ENCODE measurements at regions not wholly inside any gene's neighbourhood (a gene's known extent, or its start where the extent isn't known, plus 50 kb on each side); places are given as distances from the start of the nearest gene placed in this dataset.
"Not testable (repeated sequence)": the region's sequence is repeated elsewhere in the genome, so short reads cannot be mapped to it uniquely, and the experiment has no call there.

- no peak for DNase-seq (ENCODE audit: low spot score)
These were observed 120.5 kb downstream of the PHETA1 start for GRCh38 chr12:111248236-111249017.

- no peak for DNase-seq (ENCODE audit: low spot score)
These were observed 121.7 kb downstream of the PHETA1 start for GRCh38 chr12:111247083-111247783.

- no peak for DNase-seq (ENCODE audit: low spot score)
These were observed 122.4 kb downstream of the PHETA1 start for GRCh38 chr12:111246477-111247011.

- no peak for DNase-seq (ENCODE audit: low spot score)
These were observed 123.0 kb downstream of the PHETA1 start for GRCh38 chr12:111245701-111246476.

- no peak for DNase-seq (ENCODE audit: low spot score)
These were observed 124.2 kb downstream of the PHETA1 start for GRCh38 chr12:111244673-111245072.

GRCh38 chr12:111242817-111243216 lies 126.1 kb downstream of the PHETA1 start:
- not testable (repeated sequence) for DNase-seq (ENCODE audit: low spot score)

- no peak for DNase-seq (ENCODE audit: low spot score)
These were observed 126.7 kb downstream of the PHETA1 start for GRCh38 chr12:111242184-111242583.

- DNase-seq (ENCODE audit: low spot score) = no peak
These were observed 128.5 kb downstream of the PHETA1 start for GRCh38 chr12:111240374-111240773.

- DNase-seq (ENCODE audit: low spot score) = no peak
These were observed 129.7 kb downstream of the PHETA1 start for GRCh38 chr12:111239235-111239634.

- DNase-seq (ENCODE audit: low spot score) = no peak
These were observed 130.7 kb downstream of the PHETA1 start for GRCh38 chr12:111238075-111238734.

GRCh38 chr12:111234491-111234890 lies 134.4 kb downstream of the PHETA1 start:
- DNase-seq (ENCODE audit: low spot score) = not testable (repeated sequence)

- no peak for DNase-seq (ENCODE audit: low spot score)
These were observed 135.1 kb downstream of the PHETA1 start for GRCh38 chr12:111233786-111234185.

GRCh38 chr12:111230649-111231048 lies 138.2 kb downstream of the PHETA1 start:
- no peak for DNase-seq (ENCODE audit: low spot score)

- no peak for DNase-seq (ENCODE audit: low spot score)
These were observed 139.8 kb downstream of the PHETA1 start for GRCh38 chr12:111228916-111229666.

GRCh38 chr12:111227476-111228420 lies 141.1 kb downstream of the PHETA1 start:
- DNase-seq (ENCODE audit: low spot score) = no peak

GRCh38 chr12:111226680-111227079 lies 142.2 kb downstream of the PHETA1 start:
- no peak for DNase-seq (ENCODE audit: low spot score)

GRCh38 chr12:111225307-111225706 lies 143.6 kb downstream of the PHETA1 start:
- DNase-seq (ENCODE audit: low spot score) = no peak

GRCh38 chr12:111224186-111225066 lies 144.5 kb downstream of the PHETA1 start:
- no peak for DNase-seq (ENCODE audit: low spot score)

- no peak for DNase-seq (ENCODE audit: low spot score)
These were observed 146.4 kb downstream of the PHETA1 start for GRCh38 chr12:111222523-111222922.

Measured in AG08395 (cell line).